HAP-1 (cell line): ENCODE measurements at regions not wholly inside any gene's neighbourhood (a gene's known extent, or its start where the extent isn't known, plus 50 kb on each side); places are given as distances from the start of the nearest gene placed in this dataset.

ENCODE experiments used
- DNase-seq, 2 experiments: peaks; one replicate each; pipeline ENCODE4 v3.0.0-alpha.2; 2016 to 2020; ENCODE audit warnings: low spot score in 2 of 2
- H3K27me3 ChIP-seq: fragments of 250-450 bp; sonication (Bioruptor Pico); 2 replicates; pipeline ENCODE4 v1.5.1; 2020; ENCODE audit warnings: low read depth, mild to moderate bottlenecking, moderate library complexity
- H3K36me3 ChIP-seq: fragments of 250-450 bp; sonication (Bioruptor Pico); replicated peaks from 2 replicates; pipeline ENCODE4 v1.5.1; 2020; ENCODE audit warnings: mild to moderate bottlenecking
- H3K4me1 ChIP-seq: fragments of 250-450 bp; sonication (Bioruptor Pico); 2 replicates; pipeline ENCODE4 v1.5.1; 2020; ENCODE audit warnings: mild to moderate bottlenecking
- H3K4me3 ChIP-seq: fragments of 250-450 bp; sonication (Bioruptor Pico); 2 replicates; pipeline ENCODE4 v1.5.1; 2020; ENCODE audit warnings: mild to moderate bottlenecking, moderate library complexity
- H3K9me3 ChIP-seq: fragments of 250-450 bp; sonication (Bioruptor Pico); 2 replicates; pipeline ENCODE4 v1.5.1; 2020; ENCODE audit warnings: mild to moderate bottlenecking, moderate library complexity
- in situ Hi-C: fragments of 300-500 bp; cut with MboI; formaldehyde crosslinking; loops from 3 replicates; pipeline ENCODE4 v1.14.3; 2020; ENCODE audit warnings: low sequenced_read_pairs, inconsistent platforms, mixed read lengths

DNA sequence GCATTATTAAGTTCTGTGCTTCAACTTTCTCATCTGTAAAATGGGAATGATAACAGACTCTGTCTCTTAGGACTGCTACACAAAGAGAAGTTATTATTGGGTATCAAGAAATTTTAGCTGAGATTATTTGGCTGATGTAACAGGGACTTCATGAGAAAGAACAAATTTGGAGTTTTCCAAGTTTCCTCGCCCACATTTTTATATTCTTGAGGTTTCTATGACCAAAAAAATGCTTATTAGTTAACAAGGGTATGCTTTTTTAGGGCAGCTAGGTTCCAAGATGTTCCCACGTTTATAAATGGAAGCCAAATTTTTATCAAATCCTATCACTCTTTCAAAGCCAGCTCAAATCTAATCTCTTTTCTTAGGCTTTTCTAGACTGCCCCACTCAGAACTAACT is 50.6 kb upstream of the C3orf80 start:
- in situ Hi-C loops = no loop called here
- no peaks in the 10 kb centered on the region for H3K4me1 ChIP-seq
- H3K4me3 ChIP-seq = no peak overlapping the region
- no peak for DNase-seq
- no peaks in the 10 kb centered on the region; the same call in 1 of the 2 replicates for H3K36me3 ChIP-seq
- no peaks in the 10 kb centered on the region for H3K9me3 ChIP-seq
- H3K27me3 ChIP-seq = no peaks in the 10 kb centered on the region
